Breast epithelium (tissue), 3 donors: ENCODE measurements at regions not wholly inside any gene's neighbourhood (a gene's known extent, or its start where the extent isn't known, plus 50 kb on each side); places are given as distances from the start of the nearest gene placed in this dataset.
"Not testable (repeated sequence)": the region's sequence is repeated elsewhere in the genome, so short reads cannot be mapped to it uniquely, and the experiment has no call there.

ENCODE experiments used
- CTCF ChIP-seq, 3 donors: fragments of 450-650 bp; IDR thresholded peaks; one replicate each; pipeline ENCODE4 v1.5.1; 2016 to 2017; ENCODE audit warnings: antibody characterized with exemption in 3 of 3, mild to moderate bottlenecking in 3 of 3, moderate library complexity in 3 of 3
- POLR2A ChIP-seq: fragments of 450-650 bp; IDR thresholded peaks from one replicate; pipeline ENCODE4 v1.6.1; 2016; ENCODE audit warnings: antibody characterized with exemption, mild to moderate bottlenecking, moderate library complexity

GRCh38 chr18:56279816-56280215, 358.6 kb downstream of the TXNL1 start:
- TF ChIP-seq CTCF (IDR thresholded peaks at IDR 0.05); POLR2A: not testable (repeated sequence)
